ENCODE measurements at regions not wholly inside any gene's neighbourhood (a gene's known extent, or its start where the extent isn't known, plus 50 kb on each side); places are given as distances from the start of the nearest gene placed in this dataset.
"Not testable (repeated sequence)": the region's sequence is repeated elsewhere in the genome, so short reads cannot be mapped to it uniquely, and the experiment has no call there.

DNA sequence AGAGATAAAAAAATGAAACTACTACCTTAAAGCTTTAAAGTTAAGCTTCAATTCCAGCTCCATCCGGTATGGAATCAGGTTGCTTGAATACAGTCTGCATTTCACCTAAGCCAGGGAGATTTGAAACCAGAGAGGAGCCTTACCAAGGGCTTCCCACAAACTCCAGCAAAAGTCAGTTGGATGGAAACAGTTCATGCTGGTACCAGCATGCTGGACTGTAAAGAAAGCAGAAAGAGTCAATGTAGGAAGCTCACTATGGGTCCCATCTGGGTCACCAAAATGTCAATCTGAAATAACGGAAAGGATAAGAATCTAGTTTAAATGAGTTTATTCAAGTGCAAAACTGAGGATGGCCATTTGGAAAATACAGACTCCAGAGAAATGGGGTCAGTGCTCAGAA lies 65.3 kb downstream of the CDO1 start:
- no peak for DNase-seq (ENCODE audit: low spot score)

DNA sequence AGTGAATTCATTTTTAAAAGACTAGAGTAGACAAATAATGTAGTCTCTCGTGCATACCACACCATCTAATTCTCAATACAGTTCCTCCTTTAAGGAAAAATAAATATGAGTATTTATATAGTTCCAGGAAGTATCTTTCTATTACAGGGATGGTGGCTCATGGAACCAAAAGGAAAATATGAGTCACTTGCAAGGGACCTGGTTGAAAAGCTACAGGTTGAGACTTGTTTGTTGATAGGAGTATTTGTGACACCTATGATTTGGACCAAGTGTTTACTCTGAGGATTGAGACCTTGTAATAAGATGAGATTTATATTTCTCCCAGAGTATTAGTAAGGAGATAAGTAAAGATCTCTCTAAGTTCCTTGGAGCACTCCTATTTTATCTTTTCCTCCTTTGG lies 67.4 kb downstream of the CDO1 start:
- DNase-seq (ENCODE audit: low spot score) = peak; percentile 24

DNA sequence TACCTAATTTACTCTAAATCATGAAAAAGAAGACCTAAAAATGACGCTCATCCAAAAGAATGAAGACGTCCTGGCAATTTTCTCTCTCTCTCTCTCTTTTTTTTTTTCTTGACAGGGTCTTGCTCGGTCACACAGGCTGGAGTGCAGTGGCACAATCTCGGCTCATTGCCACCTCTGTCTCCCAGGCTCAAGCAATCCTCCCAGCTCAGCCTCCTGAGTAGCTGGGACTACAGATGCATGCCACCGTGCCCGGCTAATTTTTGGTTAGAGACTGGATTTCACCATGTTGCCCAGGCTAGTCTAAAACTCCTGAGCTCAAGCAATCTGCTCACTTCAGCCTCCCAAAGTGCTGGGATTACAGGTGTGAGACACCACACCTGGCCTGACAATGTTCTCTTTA lies 77.2 kb downstream of the CDO1 start:
- not testable (repeated sequence) for DNase-seq (ENCODE audit: low spot score)

DNA sequence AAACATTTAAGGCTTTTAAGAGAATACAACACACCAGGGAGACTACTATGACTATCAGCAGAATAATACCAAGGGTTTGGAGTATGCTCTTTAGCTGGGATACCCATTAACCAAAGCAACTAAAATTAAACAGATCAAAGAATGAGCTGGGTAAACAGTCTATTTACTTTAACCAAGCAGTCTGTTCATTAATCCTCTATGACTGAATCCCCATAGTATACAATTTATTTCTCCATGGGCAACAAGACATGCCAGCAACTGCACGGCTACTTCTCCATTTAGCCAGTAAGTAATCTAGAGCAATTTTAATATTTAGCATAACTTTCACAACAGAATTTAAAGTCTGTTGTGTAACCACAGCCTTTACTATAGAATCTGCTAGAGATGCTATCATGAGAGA lies 77.6 kb downstream of the CDO1 start:
- no peak for DNase-seq (ENCODE audit: low spot score)

DNA sequence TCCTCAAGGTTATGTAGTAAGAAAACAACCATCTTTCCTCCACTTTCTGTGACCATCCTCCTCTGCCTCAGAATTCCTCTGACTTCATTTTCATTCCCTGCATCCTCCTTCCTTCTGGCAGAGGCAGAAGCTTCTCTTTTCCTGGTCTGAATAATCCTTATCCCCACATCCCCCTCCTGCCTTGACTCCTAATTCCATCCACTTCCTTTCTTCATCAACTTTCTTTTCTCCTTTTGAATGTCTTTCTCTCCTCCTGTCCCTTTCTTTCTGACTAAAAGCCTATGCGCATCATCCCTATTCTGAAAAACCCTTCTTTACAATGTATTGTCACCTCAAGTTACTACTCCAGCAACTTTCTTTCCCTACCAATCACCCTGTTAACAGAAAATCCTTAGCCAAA lies 79.0 kb downstream of the CDO1 start:
- DNase-seq (ENCODE audit: low spot score) = no peak

DNA sequence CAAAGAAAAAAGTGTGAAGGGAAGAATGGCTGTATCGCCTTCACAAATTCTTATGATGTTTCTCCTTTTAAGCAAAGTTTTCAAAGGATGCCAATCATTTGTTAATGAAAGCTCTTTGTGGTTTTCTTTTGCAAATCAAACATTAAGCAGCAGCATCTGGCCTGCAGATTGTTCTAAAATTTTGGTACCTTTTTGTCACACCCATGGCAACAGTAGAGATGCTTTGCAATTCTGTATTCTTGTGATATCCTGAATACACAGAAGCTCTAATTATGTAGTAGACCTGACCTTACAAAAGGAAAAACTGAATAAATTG lies 79.8 kb downstream of the CDO1 start:
- no peak for DNase-seq (ENCODE audit: low spot score)

DNA sequence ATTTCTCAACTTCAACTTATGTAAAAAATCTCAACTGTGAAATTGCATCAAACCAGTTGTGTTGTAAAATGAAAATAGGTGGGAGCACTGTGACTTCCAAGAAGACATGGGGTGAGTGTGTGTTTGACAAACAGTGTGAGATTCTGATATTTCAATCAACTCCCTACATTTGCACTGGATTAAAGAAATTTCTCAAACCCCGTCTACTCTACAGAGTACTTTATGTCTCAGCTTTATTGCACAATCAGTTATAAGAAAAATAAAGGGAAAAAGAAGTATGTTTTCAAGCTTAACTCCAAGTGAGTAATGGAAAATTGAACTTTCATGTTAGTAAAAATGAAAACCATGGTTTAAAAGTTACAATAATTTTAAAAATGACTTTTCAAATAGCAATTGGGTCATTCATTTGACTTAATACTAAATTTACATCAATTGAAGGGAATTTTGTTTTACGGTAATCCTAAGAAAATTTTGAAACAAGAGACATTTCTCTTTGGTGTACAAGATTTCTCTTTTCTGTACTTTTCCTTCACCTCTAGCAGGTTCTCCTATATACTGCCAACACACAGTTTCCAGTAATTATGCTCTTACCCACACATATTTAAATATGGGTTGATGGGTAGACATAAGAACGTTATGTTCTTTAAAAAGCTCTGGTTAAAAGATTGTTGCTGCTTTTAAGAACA lies 80.3 kb downstream of the CDO1 start:
- no peak for DNase-seq (ENCODE audit: low spot score)

DNA sequence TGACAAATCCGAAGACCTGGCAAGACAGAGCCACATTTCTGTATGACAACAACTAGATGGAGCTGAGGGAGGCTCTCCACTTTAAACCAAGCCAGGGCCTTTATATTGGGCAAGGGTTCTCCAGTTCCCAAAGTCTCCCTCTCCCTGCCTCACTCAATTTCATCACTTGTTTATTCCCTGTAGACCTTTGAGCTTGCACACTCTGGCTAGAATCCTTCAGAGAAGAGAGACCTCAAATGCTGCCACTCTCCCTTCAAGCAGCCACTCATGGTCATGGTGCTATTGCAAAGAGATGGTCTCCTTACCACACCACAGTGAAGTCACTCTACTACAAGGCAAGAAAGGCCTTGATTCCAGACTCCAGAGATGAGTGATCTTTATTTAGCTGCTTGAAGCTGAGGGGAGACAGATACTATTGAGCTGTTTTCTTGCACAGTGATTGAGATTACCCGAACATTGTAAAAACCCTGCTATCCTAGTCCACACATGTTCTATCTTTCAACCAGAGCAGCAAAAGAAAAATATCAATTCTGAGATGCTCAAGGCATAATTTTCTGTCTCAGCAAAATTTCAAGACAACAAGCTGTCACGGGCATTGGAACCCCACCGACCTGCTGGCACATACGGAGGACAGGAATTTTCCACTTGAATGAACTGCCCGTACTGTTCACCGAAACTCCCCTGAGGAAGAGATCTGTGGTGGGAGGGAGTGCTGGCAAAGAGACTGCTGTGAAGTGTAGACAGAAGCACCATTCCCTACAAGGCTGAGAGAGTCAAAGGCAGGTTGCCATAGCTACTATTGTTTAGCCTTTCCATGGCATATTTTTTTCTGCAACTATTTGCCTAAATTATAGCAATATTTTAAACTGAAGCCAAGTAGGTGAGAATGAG lies 81.1 kb downstream of the CDO1 start:
- no peak for DNase-seq (ENCODE audit: low spot score)

DNA sequence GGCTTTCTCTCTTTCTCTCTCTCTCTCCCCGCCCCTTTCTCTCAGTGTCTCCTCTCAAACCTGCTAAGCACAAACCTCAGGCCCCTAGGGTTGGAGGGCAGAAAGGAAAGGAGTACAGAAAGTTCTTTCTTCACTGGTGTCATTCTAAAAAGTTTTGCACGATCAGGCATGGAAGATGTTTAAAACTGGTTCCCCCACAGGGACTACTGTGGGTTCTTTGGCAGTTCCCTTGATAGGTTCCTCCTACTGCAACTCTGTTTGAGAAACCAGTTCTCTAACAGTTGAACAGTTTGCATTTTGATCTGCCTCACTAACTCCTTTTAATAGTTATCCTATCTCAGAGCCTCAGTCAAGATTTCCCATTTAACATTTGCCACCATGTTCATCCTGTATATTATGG lies 82.9 kb downstream of the CDO1 start:
- no peak for DNase-seq (ENCODE audit: low spot score)

DNA sequence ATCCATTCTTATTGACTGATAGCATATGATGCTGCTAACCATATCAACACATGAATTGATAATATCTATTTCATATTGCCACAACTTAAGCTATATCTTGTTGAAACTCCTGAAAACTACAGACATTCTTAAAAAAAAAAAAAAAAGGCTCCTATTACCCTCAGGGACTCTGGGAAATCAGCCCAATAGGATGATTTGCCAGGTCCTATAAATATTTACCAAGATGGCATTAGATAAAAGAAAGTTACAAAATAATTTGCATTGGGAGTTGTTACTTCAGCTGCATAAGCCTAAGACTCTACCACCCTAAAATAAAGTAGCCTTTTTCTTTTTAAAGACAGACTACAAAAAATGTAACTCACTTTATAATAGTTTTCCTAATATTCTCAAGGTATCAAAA lies 84.4 kb downstream of the CDO1 start:
- no peak for DNase-seq (ENCODE audit: low spot score)

DNA sequence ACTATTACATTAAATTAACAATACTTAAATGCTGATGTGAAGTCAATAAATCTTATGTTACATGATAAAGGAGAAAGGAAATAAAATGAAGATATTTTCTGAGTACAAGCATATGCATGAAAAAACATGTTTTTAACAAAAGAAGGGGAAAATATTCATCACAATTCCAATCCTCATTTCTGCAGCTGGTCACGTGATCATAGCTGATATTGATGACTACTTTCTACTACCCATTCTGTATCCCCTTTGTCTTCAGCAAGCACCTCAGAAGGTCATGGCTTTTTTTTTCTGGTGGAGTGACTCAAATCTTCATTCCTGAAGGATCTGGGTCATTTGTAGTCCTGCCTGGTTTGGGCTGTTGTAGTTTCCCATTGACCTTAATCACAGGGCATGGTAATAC lies 90.9 kb downstream of the CDO1 start:
- no peak for DNase-seq (ENCODE audit: low spot score)

DNA sequence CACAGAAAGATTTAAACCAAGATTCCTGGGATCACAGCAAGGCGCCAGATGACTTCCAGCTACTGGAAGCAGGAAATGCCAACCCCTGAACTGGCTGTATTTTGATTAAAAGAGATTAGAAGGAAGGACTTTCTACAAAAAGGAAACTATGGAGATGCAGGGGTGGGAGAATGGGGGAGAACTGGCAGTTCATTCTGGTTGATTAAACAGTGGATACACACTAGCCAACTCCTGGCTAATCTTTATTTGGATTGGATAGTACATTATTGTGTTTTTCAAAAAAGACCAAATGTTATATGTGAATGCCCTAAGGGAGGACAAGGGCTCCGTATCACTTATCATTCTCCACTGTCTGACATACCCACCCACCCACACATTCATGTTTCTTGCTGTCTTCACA lies 93.2 kb downstream of the CDO1 start:
- DNase-seq (ENCODE audit: low spot score) = no peak

DNA sequence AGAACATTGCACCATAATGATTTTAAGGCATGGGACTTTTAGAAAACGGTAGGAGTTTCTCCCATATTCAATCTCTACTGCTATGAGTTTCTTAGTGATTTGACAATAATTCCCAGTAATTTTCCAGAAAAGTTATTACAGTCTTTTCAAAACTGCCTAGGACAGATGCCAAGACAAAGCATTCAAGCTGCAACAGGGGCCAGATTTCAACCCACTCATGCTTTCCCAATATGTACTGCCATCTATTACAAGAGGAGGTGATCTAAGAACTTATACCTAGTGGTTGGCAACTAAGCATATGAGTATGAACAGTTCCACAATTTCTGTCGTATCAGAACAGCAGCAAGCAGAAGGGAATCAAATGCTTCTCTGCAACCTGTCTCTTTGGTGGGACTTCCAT lies 95.1 kb upstream of the TMED7 start:
- DNase-seq (ENCODE audit: low spot score) = no peak

DNA sequence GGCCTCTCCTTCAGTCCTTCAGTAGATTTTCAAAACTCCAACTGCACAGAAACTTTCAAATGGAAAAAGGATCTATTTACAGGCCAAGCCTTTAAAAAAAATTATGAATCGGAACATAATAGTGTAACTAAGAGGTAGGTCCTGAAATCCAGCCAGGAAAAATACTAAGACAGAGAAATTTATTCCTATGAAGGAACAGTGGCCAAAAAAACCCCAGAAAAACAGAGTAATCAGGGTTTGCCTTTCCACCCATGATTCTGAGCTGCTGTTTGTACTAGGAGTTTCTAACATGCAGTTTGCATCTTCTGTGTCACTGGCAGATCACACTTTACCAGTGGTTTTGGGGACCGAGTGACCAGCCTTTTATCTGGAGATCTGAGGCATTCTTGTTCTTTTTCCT lies 93.1 kb upstream of the TMED7 start:
- no peak for DNase-seq (ENCODE audit: low spot score)

DNA sequence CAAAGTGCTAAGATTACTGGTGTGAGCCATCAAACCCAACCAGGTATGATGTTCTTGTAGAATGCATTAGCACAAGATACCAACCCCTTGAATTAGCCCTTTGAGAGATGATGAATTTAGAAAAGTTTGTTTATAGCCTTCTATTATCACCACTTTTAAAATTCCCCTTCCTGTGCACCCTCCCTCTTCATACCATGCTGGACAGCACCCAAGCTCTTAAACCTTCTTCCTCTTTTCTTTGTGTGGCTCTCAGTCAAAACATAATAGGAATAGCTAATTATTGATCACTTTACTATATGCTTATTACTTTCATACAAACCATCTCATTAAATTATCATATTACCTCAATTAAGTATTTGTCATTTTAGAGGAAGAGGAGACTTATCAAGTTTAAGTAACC lies 87.6 kb upstream of the TMED7 start:
- no peak for DNase-seq (ENCODE audit: low spot score)

DNA sequence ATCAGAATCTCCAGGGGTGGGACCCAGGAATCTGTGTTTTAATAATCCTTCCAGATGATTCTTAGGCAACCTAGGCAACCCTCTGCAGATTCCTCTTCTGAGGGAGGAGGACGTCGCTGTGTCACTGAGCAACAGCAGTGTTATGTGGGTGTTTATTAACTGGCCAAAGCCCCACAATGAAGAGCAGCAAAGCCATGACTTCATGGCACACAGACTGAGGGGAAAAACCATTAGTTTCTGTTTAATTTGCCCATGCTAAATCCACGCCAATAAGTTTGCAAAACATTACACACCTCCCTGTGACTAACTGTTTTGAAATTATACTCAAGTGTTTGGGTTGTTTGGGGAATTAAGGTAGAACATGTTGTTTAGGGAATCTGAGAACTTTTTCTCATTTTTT lies 83.7 kb upstream of the TMED7 start:
- no peak for DNase-seq (ENCODE audit: low spot score)

DNA sequence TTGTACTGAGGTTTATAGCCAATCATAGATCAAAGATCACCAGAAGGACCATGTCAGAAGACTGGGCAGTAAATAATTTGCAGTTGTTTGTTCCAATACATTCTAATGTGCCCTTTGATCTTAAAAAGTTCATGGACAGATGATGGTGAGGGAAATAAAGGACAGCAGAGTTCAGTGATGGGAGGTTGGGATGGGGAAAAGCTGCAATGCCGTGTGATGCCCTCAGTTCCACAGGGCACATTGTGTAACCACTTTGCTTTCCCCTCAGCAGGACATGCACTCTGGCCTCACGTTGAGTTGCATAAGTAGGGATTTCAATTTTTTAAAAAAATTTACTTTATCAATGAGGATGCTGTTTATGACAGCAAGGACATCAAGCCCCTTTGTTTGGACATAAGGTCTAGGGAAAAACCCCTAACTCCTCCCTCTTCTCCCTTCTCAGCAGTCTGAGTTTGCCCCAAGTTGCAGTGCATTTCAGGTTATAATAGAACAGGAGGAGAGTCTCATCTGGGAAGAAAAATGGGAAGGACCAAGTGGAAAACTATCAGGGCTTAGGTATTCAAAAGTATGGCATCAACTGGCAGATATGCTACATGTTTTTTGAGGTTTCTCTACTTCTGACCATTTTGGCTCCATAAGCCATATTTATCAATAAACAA lies 83.1 kb upstream of the TMED7 start:
- DNase-seq (ENCODE audit: low spot score) = no peak

DNA sequence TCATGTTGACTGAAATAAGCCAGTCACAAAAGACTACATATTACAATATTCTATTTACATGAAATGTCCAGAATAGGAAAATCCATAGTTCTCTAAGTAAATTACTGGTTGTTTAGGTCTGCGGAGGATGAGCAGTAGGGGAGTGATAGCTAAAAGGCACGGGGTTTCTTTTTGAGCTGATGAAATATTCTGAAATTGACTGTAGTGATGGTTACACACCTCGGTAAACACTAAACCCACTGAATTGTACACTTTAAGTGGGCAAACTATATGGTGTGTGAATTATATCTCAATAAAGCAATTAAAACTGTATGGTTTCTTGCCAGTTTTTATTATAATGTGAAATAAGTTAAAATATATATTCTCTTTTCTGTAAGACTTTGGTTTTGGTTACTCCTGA lies 77.7 kb upstream of the TMED7 start:
- DNase-seq (ENCODE audit: low spot score) = no peak

DNA sequence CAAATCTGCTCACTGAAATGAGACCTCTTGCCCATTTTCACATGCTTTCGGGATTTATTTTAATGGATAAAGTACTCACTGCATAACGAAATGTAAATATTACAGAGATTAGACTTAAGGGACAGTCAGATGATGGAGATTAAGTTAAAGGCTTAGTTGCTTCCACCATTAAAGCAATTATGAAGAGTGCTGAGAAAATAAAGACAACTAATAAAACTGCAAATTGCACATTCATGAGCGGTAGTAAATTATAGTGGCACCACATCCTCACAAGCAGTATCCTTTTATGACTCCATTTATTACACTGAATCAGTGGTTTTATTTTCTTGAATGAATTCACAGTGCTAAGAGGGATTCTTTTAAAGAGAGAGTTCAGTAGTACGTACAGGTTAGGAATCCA lies 76.2 kb upstream of the TMED7 start:
- no peak for DNase-seq (ENCODE audit: low spot score)

DNA sequence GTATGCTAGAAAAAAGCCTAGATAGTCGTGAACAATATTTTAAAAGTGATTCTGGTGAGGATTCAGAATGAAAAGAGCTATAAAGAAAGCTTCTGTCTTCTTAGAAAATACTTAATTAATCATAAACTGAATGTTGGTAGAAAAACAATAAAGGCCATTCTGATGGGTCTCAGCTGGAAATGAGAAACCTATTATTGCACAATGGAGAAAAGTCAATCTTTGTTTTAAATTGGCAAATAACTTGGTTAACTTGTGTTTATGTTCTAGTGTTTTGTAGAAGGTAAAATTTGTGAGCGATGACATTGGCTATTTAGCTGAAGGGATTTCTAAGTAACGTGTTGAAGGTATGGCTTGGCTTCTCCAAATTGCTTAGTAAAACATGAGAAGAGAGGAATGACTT lies 74.1 kb upstream of the TMED7 start:
- DNase-seq (ENCODE audit: low spot score) = no peak

DNA sequence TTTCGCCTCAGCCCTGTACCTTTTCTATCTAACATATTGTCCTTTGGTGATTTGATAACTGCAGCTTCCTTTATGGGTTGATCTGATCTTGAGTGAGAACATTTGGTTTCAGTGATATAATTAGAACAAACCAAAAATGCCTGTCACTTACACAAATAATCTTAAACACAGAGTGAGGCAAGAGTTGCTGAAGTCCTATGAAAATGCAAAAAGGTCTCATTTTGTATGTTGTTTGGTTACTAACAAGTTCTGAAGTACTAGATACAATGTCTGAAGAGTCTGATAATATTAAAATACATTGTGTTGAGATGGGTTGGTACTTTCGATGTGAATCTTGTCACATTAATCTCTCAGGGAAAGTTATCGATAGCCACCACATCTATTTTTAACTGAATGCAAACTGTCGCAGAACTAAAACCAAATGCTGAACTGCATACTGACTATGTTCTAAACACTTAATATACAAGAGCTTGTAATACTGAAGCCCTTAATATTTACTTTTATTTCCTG lies 70.4 kb upstream of the TMED7 start:
- DNase-seq (ENCODE audit: low spot score) = no peak

DNA sequence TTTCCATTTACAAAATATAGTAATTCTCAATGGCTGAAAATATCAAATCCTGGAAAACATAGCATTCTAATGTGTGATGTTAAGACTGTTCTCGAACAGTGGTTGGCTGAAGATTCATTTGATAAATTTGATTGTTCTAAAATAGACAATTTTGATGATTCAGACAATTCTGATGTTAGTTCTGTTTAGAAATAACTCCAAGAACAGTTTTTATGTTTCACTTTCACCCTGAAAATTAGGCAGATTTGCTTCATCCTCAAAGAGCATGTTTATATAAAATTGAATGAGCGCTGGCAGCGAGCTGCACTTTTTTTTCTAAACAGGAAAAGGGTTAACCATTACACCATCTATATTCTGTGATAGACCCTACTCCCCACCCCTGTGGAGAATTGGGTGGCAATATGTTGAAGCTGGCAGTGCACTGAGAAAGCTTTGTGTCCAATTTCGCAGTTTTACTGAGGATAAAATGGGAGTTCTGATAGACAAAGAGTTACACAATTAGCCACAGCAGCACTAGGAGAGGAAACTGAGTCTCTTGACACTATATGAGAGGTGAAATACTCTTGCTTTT lies 69.6 kb upstream of the TMED7 start:
- DNase-seq (ENCODE audit: low spot score) = no peak

DNA sequence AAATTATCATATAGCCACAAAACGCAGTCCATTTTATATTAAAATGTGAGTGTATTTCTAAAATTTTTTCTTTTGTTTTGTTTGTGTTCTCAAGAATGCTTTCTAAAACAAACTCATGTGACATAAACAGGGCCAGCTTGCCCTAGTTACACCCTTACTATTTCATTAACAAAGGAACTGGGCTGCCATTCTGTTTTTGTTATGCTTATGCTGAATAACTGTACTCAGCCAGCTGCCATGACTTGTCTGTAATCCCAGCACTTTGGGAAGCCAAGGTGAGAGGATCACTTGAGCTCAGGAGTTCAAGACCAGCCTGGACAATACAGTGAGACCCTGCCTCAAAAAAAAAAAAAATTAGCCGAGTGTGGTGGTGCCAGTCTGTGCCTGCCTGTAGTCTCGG lies 66.0 kb upstream of the TMED7 start:
- DNase-seq (ENCODE audit: low spot score) = not testable (repeated sequence)

Data from RKO (cell line).